Astrocyte of the spinal cord (primary cell): ENCODE measurements at regions not wholly inside any gene's neighbourhood (a gene's known extent, or its start where the extent isn't known, plus 50 kb on each side); places are given as distances from the start of the nearest gene placed in this dataset.
"Not testable (repeated sequence)": the region's sequence is repeated elsewhere in the genome, so short reads cannot be mapped to it uniquely, and the experiment has no call there.

Source experiments
- DNase-seq: peaks from one replicate; pipeline ENCODE4 v3.0.0; 2011; ENCODE audit warnings: low read depth, low spot score
- H3K4me3 ChIP-seq: 2 replicates; pipeline ENCODE4 v1.5.1; 2011; ENCODE audit warnings: low read depth, mild to moderate bottlenecking, low read length, moderate library complexity
- CTCF ChIP-seq: IDR thresholded peaks from 2 replicates; pipeline ENCODE4 v1.5.1; 2012; ENCODE audit warnings: low read depth, mild to moderate bottlenecking, low read length, inconsistent platforms
- in situ Hi-C: cut with HindIII; loops from 2 replicates; pipeline ENCODE4 v1.10.0; 2017; ENCODE audit warnings: low sequenced_read_pairs

- in situ Hi-C loops: no loop called here
- DNase-seq: peak; percentile 13
- H3K4me3 ChIP-seq: peak overlapping the region; percentile 22
- no peak for TF ChIP-seq CTCF
These were observed 107.9 kb upstream of the LARP1 start for GRCh38 chr5:154647114-154647760.

GRCh38 chr5:154646745-154647113 lies 108.4 kb upstream of the LARP1 start:
- peak overlapping the region; percentile 22 for H3K4me3 ChIP-seq
- no peak for TF ChIP-seq CTCF
- in situ Hi-C loops: no loop called here
- no peak for DNase-seq

- DNase-seq: no peak
- TF ChIP-seq CTCF: no peak
- in situ Hi-C loops: no loop called here
- H3K4me3 ChIP-seq: no peak overlapping the region
These were observed 110.3 kb upstream of the LARP1 start for GRCh38 chr5:154644745-154645411.

GRCh38 chr5:154642499-154643245 lies 112.5 kb upstream of the LARP1 start:
- no peak overlapping the region for H3K4me3 ChIP-seq
- in situ Hi-C loops: no loop called here
- peak; percentile 30 for DNase-seq
- peak; percentile 78 for TF ChIP-seq CTCF

- TF ChIP-seq CTCF: peak; percentile 36
- in situ Hi-C loops, H3K4me3 ChIP-seq: not testable (repeated sequence)
- peak; percentile 18 for DNase-seq
These were observed 114.9 kb upstream of the LARP1 start for GRCh38 chr5:154640213-154640831.

- H3K4me3 ChIP-seq, in situ Hi-C loops, DNase-seq: not testable (repeated sequence)
These were observed 118.4 kb upstream of the LARP1 start for GRCh38 chr5:154636786-154637185.

GRCh38 chr5:154636271-154636670 lies 118.9 kb upstream of the LARP1 start:
- DNase-seq, in situ Hi-C loops, H3K4me3 ChIP-seq: not testable (repeated sequence)

- H3K4me3 ChIP-seq, in situ Hi-C loops, DNase-seq: not testable (repeated sequence)
These were observed 121.4 kb upstream of the LARP1 start for GRCh38 chr5:154633744-154634143.
